ENCODE measurements at regions not wholly inside any gene's neighbourhood (a gene's known extent, or its start where the extent isn't known, plus 50 kb on each side); places are given as distances from the start of the nearest gene placed in this dataset.

- TF ChIP-seq POLR2AphosphoS5 (IDR thresholded peaks at IDR 0.05) = no peak
- no peak for TF ChIP-seq CTCF (IDR thresholded peaks at IDR 0.05)
- TF ChIP-seq POLR2A (IDR thresholded peaks at IDR 0.05) = no peak
- TF ChIP-seq EP300 (IDR thresholded peaks at IDR 0.05) = no peak
Measured at GRCh38 chr18:32583431-32583830, 112.7 kb upstream of the GAREM1 start.

All from suprapubic skin (tissue), 4 donors.